SU-DHL-6 (cell line): ENCODE measurements at regions not wholly inside any gene's neighbourhood (a gene's known extent, or its start where the extent isn't known, plus 50 kb on each side); places are given as distances from the start of the nearest gene placed in this dataset.

Experiments used
- H2AFZ ChIP-seq: fragments of 200-600 bp; sonication (generic); 2 replicates; pipeline ENCODE4 v1.6.1; 2014; ENCODE audit warnings: low read depth, mild to moderate bottlenecking, moderate library complexity, mixed read lengths, antibody characterized with exemption, low read length; ENCODE audit not compliant: severe bottlenecking
- H3F3A ChIP-seq: fragments of 200-600 bp; shearing (Covaris generic); 2 replicates; pipeline ENCODE4 v1.6.0; 2016; ENCODE audit warnings: antibody characterized with exemption, mild to moderate bottlenecking; ENCODE audit not compliant: insufficient read depth
- H3K27ac ChIP-seq: fragments of 200-600 bp; sonication (generic); 2 replicates; pipeline ENCODE4 v1.5.1; 2016; ENCODE audit warnings: low read depth, mild to moderate bottlenecking, low read length, moderate library complexity, mixed read lengths
- H3K27me3 ChIP-seq: fragments of 200-600 bp; sonication (generic), shearing (Covaris generic); 2 replicates; pipeline ENCODE4 v1.6.0; 2014; ENCODE audit warnings: mild to moderate bottlenecking, low read length
- H3K36me3 ChIP-seq: fragments of 200-600 bp; sonication (generic); 2 replicates; pipeline ENCODE4 v1.6.1; 2014; ENCODE audit warnings: mild to moderate bottlenecking, low read length, mixed read lengths
- H3K4me2 ChIP-seq: fragments of 300-600, 200-600 bp; shearing (Covaris generic), sonication (generic); 2 replicates; pipeline ENCODE4 v1.6.0; 2014; ENCODE audit warnings: low read length, low read depth, mild to moderate bottlenecking; ENCODE audit not compliant: poor library complexity, severe bottlenecking
- H3K4me3 ChIP-seq: fragments of 200-600 bp; sonication (generic); 2 replicates; pipeline ENCODE4 v1.5.1; 2014; ENCODE audit warnings: antibody characterized with exemption, low read length, mild to moderate bottlenecking, mixed read lengths; ENCODE audit not compliant: insufficient read depth, poor library complexity, severe bottlenecking
- H3K79me2 ChIP-seq: fragments of 200-600 bp; sonication (generic); 2 replicates; pipeline ENCODE4 v1.6.1; 2014; ENCODE audit warnings: mild to moderate bottlenecking, low read length, moderate library complexity; ENCODE audit not compliant: insufficient read depth
- H3K9ac ChIP-seq: fragments of 200-600 bp; sonication (generic); 2 replicates; pipeline ENCODE4 v1.7.0; 2014; ENCODE audit warnings: mild to moderate bottlenecking, low read length
- H3K9me2 ChIP-seq: fragments of 200-600 bp; sonication (generic); replicated peaks from 2 replicates; pipeline ENCODE4 v1.6.1; 2014; ENCODE audit warnings: low read length; ENCODE audit not compliant: insufficient read depth
- H3K9me3 ChIP-seq: fragments of 200-600 bp; sonication (generic); 2 replicates; pipeline ENCODE4 v1.6.1; 2014; ENCODE audit warnings: low read length, mixed read lengths; ENCODE audit not compliant: insufficient read depth
- H4K20me1 ChIP-seq: fragments of 200-600 bp; sonication (generic); 2 replicates; pipeline ENCODE4 v1.6.1; 2014; ENCODE audit warnings: low read depth, mild to moderate bottlenecking, antibody characterized with exemption, low read length, moderate library complexity, mixed read lengths
- EZH2phosphoT487 ChIP-seq: fragments of 200-600 bp; sonication (generic), shearing (Covaris generic); conservative IDR thresholded peaks from 2 replicates; pipeline ENCODE4 v1.6.1; 2018; ENCODE audit warnings: mild to moderate bottlenecking, antibody characterized with exemption, low read length, moderate library complexity, mixed read lengths
- TF ChIP-seq, protein P1 (sequence below): fragments of 200-600 bp; sonication (generic); IDR thresholded peaks from one replicate; pipeline ENCODE4 v1.5.1; 2017; ENCODE audit warnings: antibody characterized with exemption, mild to moderate bottlenecking, low read length, moderate library complexity; ENCODE audit not compliant: insufficient read depth, poor library complexity, severe bottlenecking

- TF ChIP-seq, protein P1, sequence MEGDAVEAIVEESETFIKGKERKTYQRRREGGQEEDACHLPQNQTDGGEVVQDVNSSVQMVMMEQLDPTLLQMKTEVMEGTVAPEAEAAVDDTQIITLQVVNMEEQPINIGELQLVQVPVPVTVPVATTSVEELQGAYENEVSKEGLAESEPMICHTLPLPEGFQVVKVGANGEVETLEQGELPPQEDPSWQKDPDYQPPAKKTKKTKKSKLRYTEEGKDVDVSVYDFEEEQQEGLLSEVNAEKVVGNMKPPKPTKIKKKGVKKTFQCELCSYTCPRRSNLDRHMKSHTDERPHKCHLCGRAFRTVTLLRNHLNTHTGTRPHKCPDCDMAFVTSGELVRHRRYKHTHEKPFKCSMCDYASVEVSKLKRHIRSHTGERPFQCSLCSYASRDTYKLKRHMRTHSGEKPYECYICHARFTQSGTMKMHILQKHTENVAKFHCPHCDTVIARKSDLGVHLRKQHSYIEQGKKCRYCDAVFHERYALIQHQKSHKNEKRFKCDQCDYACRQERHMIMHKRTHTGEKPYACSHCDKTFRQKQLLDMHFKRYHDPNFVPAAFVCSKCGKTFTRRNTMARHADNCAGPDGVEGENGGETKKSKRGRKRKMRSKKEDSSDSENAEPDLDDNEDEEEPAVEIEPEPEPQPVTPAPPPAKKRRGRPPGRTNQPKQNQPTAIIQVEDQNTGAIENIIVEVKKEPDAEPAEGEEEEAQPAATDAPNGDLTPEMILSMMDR, result no peak
- TF ChIP-seq EZH2phosphoT487, result no peak
- no peak overlapping the region for H3K4me3 ChIP-seq
- H3K27ac ChIP-seq, result no peak overlapping the region
- no peak overlapping the region for H3K9ac ChIP-seq
- H3K27me3 ChIP-seq, result no peaks in the 10 kb centered on the region
- no peaks in the 10 kb centered on the region for H4K20me1 ChIP-seq
- no peaks in the 10 kb centered on the region for H3K79me2 ChIP-seq
- no peaks in the 10 kb centered on the region for H3K9me2 ChIP-seq
- H2AFZ ChIP-seq, result no peak overlapping the region
- H3K36me3 ChIP-seq, result no peaks in the 10 kb centered on the region
- H3F3A ChIP-seq, result no peaks in the 10 kb centered on the region
- no peak overlapping the region for H3K4me2 ChIP-seq
- H3K9me3 ChIP-seq, result no peaks in the 10 kb centered on the region
Observed at GRCh38 chr1:163974120-163974519, 584.9 kb upstream of the PBX1 start.

DNA sequence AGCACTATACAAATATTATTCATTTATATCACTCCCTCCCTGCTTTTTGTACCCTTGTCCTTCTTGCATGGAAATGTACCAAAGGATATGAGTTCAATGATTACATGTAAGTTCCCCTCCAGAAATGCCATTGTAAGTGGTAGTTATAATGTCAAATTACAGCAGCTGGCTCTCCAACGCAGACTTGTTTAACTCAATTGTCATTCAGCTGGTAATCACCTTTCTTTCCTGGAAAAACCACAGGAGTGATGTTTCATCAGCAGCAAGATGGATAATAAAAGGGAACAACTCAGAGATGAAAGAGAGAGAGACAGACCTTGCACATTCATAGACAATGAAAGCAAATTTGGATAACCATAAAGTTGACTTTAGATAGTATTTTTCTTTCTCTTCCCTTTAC lies 578.6 kb upstream of the PBX1 start:
- H3K4me3 ChIP-seq, result no peak overlapping the region
- no peak overlapping the region for H3K4me2 ChIP-seq
- no peaks in the 10 kb centered on the region for H3K9me3 ChIP-seq
- no peaks in the 10 kb centered on the region for H3K9me2 ChIP-seq
- H4K20me1 ChIP-seq, result no peaks in the 10 kb centered on the region
- no peaks in the 10 kb centered on the region for H3K79me2 ChIP-seq
- TF ChIP-seq, protein P1, result no peak
- no peak for TF ChIP-seq EZH2phosphoT487
- H3F3A ChIP-seq, result no peaks in the 10 kb centered on the region
- no peak overlapping the region for H3K9ac ChIP-seq
- no peak overlapping the region for H2AFZ ChIP-seq
- no peak overlapping the region for H3K27ac ChIP-seq
- no peaks in the 10 kb centered on the region for H3K36me3 ChIP-seq
- no peaks in the 10 kb centered on the region for H3K27me3 ChIP-seq

DNA sequence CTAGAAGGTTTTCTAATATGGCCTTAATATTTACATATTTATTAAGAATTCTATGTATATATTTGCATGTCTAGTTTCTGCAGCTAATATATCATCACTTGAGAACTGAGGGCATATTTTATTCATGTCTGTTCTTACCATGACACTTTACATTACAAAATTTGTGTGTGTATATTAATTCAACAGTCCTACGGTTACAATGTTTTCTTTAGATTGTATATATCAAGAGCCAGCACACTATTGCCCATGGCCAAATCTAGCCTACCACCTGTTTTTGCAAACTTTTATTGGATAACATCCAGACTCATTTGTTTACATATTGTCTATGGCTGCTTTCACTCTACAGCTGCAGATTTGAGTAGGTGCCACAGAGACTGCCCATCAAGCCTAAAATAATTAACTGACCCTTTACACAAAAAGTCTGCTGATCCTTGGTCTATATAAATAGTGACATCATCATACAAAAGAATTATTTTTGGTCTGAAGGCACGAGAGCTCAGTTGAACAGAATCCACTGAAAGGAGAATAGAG lies 577.4 kb upstream of the PBX1 start:
- H3K27ac ChIP-seq, result no peak overlapping the region
- H4K20me1 ChIP-seq, result no peaks in the 10 kb centered on the region
- H3K4me2 ChIP-seq, result no peak overlapping the region
- no peaks in the 10 kb centered on the region for H3K36me3 ChIP-seq
- TF ChIP-seq EZH2phosphoT487, result no peak
- TF ChIP-seq, protein P1, result no peak
- no peaks in the 10 kb centered on the region for H3K9me3 ChIP-seq
- no peaks in the 10 kb centered on the region for H3K79me2 ChIP-seq
- H3K27me3 ChIP-seq, result no peaks in the 10 kb centered on the region
- H3F3A ChIP-seq, result no peaks in the 10 kb centered on the region
- no peaks in the 10 kb centered on the region for H3K9me2 ChIP-seq
- no peak overlapping the region for H3K4me3 ChIP-seq
- no peak overlapping the region for H2AFZ ChIP-seq
- H3K9ac ChIP-seq, result no peak overlapping the region
